Muscle of leg (tissue), 3 donors: ENCODE measurements at regions not wholly inside any gene's neighbourhood (a gene's known extent, or its start where the extent isn't known, plus 50 kb on each side); places are given as distances from the start of the nearest gene placed in this dataset.

Experiments used
- DNase-seq: peaks from one replicate; pipeline ENCODE4 v3.0.0; 2013
- H3K27ac ChIP-seq: one replicate; pipeline ENCODE4 v1.5.1; 2013; ENCODE audit warnings: mild to moderate bottlenecking, low read length, control low read depth
- H3K27me3 ChIP-seq: one replicate; pipeline ENCODE4 v1.6.1; 2013; ENCODE audit warnings: low read length; ENCODE audit not compliant: control insufficient read depth, insufficient read depth
- H3K36me3 ChIP-seq: one replicate; pipeline ENCODE4 v1.6.1; 2013; ENCODE audit warnings: low read length; ENCODE audit not compliant: control insufficient read depth, insufficient read depth
- H3K4me1 ChIP-seq: one replicate; pipeline ENCODE4 v1.6.1; 2013; ENCODE audit warnings: low read length; ENCODE audit not compliant: control insufficient read depth, insufficient read depth
- H3K4me3 ChIP-seq: one replicate; pipeline ENCODE4 v1.5.1; 2013; ENCODE audit warnings: low read length, control low read depth
- H3K9me3 ChIP-seq: replicated peaks from 2 replicates; pipeline ENCODE4 v1.6.1; 2013; ENCODE audit warnings: low read depth, low read length; ENCODE audit not compliant: control insufficient read depth
- WGBS: methylation state at CpG from one replicate; pipeline ENCODE4 v1.1.5; 2013; ENCODE audit warnings: missing lambda C conversion rate; ENCODE audit not compliant: insufficient coverage; 5-methylcytosine and 5-hydroxymethylcytosine counted together

- H3K9me3 ChIP-seq = no peaks in the 10 kb centered on the region
- no peak for DNase-seq
- H3K27ac ChIP-seq = no peak overlapping the region
- WGBS = 66% methylated on average over 5 of the region's 7 CpGs
- no peak overlapping the region for H3K4me3 ChIP-seq
- H3K36me3 ChIP-seq = no peaks in the 10 kb centered on the region
- peaks cover 2% of the 10 kb centered on the region for H3K27me3 ChIP-seq
- H3K4me1 ChIP-seq = no peaks in the 10 kb centered on the region
Observed at GRCh38 chr17:34126496-34126895, 128.6 kb upstream of the CCL2 start.

DNA sequence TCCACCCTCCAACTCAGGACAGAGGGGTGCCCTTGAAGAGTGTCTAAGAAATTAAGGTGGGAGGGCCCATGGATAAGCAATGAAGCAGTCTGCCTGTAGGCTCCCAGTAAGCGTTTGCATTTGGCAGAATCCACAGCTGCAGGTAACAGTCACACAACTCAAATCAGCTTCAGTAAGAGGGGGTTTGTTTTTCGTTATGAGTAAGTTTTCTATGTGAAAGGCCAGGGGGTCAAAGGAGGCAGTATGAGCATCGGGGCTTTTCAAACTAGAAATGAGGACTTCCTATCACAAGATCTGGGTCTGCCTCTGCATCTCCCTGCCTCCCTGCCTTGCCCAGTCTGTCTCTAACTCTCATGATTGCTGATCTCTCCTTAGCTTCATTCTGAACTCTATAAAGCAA, 128.1 kb upstream of the CCL2 start:
- no CpG with 5 or more reads among the region's 3 CpGs for WGBS

DNA sequence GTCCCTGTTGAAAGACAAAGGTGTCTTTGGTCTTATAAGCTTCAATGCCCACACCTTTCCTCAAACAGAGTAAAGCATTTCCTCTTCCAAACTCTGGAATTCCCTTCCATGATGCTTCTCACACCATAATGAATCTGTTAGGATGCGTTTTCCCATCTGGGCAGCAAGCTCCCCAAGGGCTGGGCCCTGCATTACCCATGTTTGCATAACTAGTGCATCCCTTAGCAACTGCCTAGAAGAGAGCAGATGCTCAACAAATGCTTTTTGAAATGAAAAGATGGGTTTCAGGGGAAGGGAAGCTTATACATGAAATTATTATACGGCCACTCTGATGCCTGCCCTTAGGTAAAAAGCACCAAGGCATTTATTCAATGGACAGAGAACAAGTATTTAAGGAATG, 124.5 kb upstream of the CCL2 start:
- no peak overlapping the region for H3K4me3 ChIP-seq
- no peaks in the 10 kb centered on the region for H3K9me3 ChIP-seq
- no peaks in the 10 kb centered on the region for H3K36me3 ChIP-seq
- no peak overlapping the region for H3K27ac ChIP-seq
- no peak for DNase-seq
- no peaks in the 10 kb centered on the region for H3K4me1 ChIP-seq
- 100% methylated on average over 1 of the region's 2 CpGs for WGBS
- peaks cover 8% of the 10 kb centered on the region for H3K27me3 ChIP-seq

More for the DNA sequence above, 128.1 kb upstream of the CCL2 start:
- H3K36me3 ChIP-seq = no peaks in the 10 kb centered on the region
- H3K4me1 ChIP-seq = no peaks in the 10 kb centered on the region
- H3K27me3 ChIP-seq = peaks cover 2% of the 10 kb centered on the region
- DNase-seq = no peak
- no peak overlapping the region for H3K4me3 ChIP-seq
- H3K9me3 ChIP-seq = no peaks in the 10 kb centered on the region
- H3K27ac ChIP-seq = no peak overlapping the region

DNA sequence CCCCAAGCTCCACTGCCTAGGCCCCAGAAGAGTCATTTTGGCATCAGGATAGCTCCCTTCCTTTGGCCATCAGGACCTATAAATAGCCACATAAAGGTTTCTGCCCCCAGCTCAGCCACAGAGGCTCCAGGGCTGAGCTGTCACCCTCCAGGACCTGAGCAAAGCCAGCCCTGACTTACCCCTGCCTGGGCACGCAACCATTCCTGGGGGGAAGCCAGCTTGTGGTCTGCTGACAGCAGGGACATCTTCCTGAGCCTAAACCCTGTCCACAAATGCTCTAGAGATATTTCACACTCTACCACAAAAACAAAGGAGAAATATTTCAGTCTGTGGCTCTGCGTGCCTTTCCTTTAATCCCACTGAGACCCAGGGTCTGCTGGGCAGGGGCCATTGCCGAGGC, 123.7 kb upstream of the CCL2 start:
- H3K36me3 ChIP-seq = no peaks in the 10 kb centered on the region
- no peak overlapping the region for H3K27ac ChIP-seq
- 60% methylated on average over 3 of the region's 3 CpGs for WGBS
- H3K4me3 ChIP-seq = no peak overlapping the region
- H3K4me1 ChIP-seq = no peaks in the 10 kb centered on the region
- H3K9me3 ChIP-seq = no peaks in the 10 kb centered on the region
- peaks cover 8% of the 10 kb centered on the region for H3K27me3 ChIP-seq
- no peak for DNase-seq

DNA sequence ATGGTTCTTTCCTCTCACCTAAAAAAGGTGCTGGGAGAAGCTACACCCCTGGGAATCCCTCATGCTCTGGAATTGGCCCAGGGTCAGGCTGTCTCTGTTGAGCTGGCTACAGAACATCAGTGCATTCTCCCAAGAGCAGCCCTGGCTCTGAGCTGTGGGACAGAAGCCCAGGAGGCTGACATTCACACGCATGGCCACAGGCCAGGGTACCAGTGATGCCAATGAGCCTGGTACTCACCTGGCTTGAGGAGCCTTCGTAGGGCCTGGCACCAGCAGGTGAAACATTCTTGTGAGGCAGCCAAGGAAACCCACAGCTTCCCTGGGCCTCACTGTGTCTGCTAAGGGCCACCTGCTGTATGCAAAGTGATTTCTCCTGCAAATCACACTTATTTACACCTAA, 121.7 kb upstream of the CCL2 start:
- Histone ChIP-seq H3K4me1 (no peaks in the 10 kb centered on the region), H3K4me3 (no peak overlapping the region), H3K27me3 (peaks cover 15% of the 10 kb centered on the region), H3K36me3 (no peaks in the 10 kb centered on the region), H3K9me3 (no peaks in the 10 kb centered on the region), H3K27ac (no peak overlapping the region)
- WGBS = 64% methylated on average over 2 of the region's 2 CpGs
- DNase-seq = no peak

- Histone ChIP-seq H3K4me1 (no peaks in the 10 kb centered on the region), H3K36me3 (no peaks in the 10 kb centered on the region), H3K9me3 (no peaks in the 10 kb centered on the region), H3K27ac (no peak overlapping the region), H3K27me3 (peaks cover 17% of the 10 kb centered on the region), H3K4me3 (no peak overlapping the region)
- no peak for DNase-seq
- 33% methylated on average over 1 of the region's 2 CpGs for WGBS
Observed at GRCh38 chr17:34135841-34136240, 119.2 kb upstream of the CCL2 start.

DNA sequence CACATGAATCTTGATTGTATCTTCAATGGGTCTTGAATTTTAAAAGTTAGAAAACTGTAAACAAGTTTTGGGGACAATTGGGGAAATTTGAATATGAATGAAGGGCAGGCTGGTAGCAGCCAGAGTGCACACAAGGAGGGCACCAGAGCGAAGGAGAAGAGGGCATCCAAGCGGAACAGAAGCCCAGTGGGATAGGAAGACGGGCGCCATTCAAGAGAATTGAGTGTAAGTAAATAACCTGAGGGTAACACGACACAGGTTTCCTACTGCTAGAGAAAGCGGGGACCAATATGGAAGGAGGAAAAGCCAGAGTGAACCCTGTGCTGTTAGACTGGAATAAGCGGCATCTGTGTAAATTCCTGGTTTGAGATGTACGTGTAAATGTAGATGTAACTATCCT, 115.1 kb upstream of the CCL2 start:
- peaks cover 11% of the 10 kb centered on the region for H3K27me3 ChIP-seq
- WGBS = 72% methylated on average over 7 of the region's 8 CpGs
- no peak overlapping the region for H3K4me3 ChIP-seq
- no peak for DNase-seq
- no peaks in the 10 kb centered on the region for H3K36me3 ChIP-seq
- no peaks in the 10 kb centered on the region for H3K9me3 ChIP-seq
- H3K4me1 ChIP-seq = no peaks in the 10 kb centered on the region
- no peak overlapping the region for H3K27ac ChIP-seq

DNA sequence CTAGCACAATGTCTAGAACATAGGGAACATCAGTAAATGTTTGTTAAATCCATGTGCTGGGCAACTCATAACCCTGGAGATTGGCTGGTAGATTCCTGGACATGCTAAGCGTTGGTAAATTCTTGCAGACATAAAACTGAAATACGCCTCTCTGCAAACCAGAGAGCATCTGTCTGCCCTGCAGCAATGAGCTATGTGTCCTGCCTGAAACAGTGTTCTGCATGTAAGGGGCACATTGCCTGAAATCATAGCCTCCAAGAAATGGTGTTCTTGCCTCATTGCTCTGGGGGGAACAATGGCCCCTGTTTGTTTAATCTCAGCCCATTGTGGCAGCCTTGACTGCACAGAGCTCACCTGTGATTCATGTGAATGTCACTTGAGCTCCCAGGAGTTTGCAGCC, 113.5 kb upstream of the CCL2 start:
- H3K4me3 ChIP-seq = no peak overlapping the region
- H3K4me1 ChIP-seq = no peaks in the 10 kb centered on the region
- no peaks in the 10 kb centered on the region for H3K9me3 ChIP-seq
- no peaks in the 10 kb centered on the region for H3K36me3 ChIP-seq
- H3K27ac ChIP-seq = no peak overlapping the region
- 34% methylated on average over 2 of the region's 2 CpGs for WGBS
- no peak for DNase-seq
- H3K27me3 ChIP-seq = peaks cover 15% of the 10 kb centered on the region

DNA sequence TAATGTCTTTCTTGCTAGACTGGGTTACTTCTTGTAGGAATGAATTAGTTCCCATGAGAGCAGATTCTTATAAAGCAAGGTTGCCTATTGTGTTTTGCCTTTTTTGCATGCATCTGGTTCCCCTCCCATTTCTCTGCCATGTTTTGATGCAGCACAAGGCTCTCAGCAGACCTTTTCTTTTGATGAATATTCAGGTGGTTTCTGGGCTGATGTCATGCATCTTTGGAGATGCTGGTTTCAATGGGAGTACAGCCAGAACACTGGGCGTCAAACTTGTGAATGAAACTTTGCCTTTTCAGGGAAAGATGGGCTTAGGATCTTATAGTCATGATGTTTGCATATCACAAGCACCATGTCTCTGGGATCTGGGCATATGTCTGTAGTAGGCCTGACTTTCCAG, 111.7 kb upstream of the CCL2 start:
- WGBS = no CpG with 5 or more reads among the region's 1 CpG
- H3K4me3 ChIP-seq = no peak overlapping the region
- no peaks in the 10 kb centered on the region for H3K36me3 ChIP-seq
- H3K4me1 ChIP-seq = no peaks in the 10 kb centered on the region
- peaks cover 7% of the 10 kb centered on the region for H3K27me3 ChIP-seq
- DNase-seq = no peak
- H3K27ac ChIP-seq = no peak overlapping the region
- no peaks in the 10 kb centered on the region for H3K9me3 ChIP-seq

DNA sequence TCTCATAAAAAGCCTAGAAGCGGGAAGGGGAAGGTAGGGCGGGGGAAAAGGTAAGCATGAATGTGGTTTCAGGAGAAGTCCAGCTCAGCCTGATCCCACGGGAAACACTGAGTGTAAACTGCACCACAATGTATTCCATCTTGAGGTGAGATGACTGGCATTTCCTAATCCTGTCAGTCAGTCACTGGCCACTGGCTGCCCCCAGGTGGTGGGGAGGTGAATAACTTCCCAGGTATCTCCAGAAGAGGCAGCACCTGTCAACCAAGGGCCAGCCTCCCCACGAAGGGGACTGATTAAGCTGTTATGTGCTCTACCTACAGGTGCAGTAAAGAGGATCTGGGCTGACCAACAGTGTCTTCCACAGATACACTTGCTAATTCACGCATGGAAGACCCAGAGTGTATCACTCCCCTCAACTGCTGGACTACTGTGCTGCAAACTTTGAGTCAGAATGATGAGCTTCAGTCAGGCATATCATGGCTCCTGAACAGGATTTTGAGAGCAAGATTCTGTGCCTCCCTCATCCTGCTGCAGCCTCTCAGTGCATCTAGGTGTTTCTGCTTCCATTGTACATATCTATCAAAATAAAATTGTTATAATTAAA, 108.5 kb upstream of the CCL2 start:
- H3K27ac ChIP-seq = no peak overlapping the region
- WGBS = 39% methylated on average over 2 of the region's 5 CpGs
- peaks cover 6% of the 10 kb centered on the region for H3K27me3 ChIP-seq
- H3K4me3 ChIP-seq = no peak overlapping the region
- H3K9me3 ChIP-seq = no peaks in the 10 kb centered on the region
- no peak for DNase-seq
- no peaks in the 10 kb centered on the region for H3K4me1 ChIP-seq
- no peaks in the 10 kb centered on the region for H3K36me3 ChIP-seq

- no peak overlapping the region for H3K27ac ChIP-seq
- 43% methylated on average over 1 of the region's 2 CpGs for WGBS
- DNase-seq = no peak
- no peaks in the 10 kb centered on the region for H3K36me3 ChIP-seq
- peaks cover 24% of the 10 kb centered on the region for H3K27me3 ChIP-seq
- H3K4me3 ChIP-seq = no peak overlapping the region
- peaks cover 19% of the 10 kb centered on the region for H3K4me1 ChIP-seq
- H3K9me3 ChIP-seq = no peaks in the 10 kb centered on the region
Observed at GRCh38 chr17:34151102-34151501, 104.0 kb upstream of the CCL2 start.
